T-helper 2 cell treated with Interferon-gamma antibody and Interleukin-4, amounts not matched to agents 100 ng/mL and 5 ng/mL, for 36 hours (primary cell): ENCODE measurements at regions not wholly inside any gene's neighbourhood (a gene's known extent, or its start where the extent isn't known, plus 50 kb on each side); places are given as distances from the start of the nearest gene placed in this dataset.
"Not testable (repeated sequence)": the region's sequence is repeated elsewhere in the genome, so short reads cannot be mapped to it uniquely, and the experiment has no call there.

ENCODE experiments used
- intact Hi-C: fragments of 100-400 bp; cut with micrococcal nuclease; formaldehyde crosslinking; loops from one replicate; pipeline ENCODE4 v1.15.1; 2023

DNA sequence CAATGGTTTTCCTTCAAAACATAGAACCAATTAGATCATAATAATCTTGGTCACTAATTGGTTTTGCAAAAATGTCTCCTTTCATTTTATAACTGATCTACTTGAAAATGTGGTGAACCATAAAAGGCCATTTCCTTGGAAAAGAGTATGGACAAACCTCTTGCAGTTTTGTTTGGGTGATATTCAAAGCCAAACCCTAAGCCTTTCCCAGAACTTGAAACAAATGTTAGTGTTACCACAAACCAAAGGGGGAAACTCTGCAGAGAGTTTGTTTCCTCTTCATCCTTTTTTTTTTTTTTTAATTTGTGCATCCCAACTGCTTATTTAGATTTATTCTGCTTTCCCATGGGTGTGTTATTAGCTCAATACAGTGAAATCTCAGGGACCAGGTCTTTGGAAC, 204.4 kb upstream of the ADAMTSL1 start:
- intact Hi-C loops: no loop called here

DNA sequence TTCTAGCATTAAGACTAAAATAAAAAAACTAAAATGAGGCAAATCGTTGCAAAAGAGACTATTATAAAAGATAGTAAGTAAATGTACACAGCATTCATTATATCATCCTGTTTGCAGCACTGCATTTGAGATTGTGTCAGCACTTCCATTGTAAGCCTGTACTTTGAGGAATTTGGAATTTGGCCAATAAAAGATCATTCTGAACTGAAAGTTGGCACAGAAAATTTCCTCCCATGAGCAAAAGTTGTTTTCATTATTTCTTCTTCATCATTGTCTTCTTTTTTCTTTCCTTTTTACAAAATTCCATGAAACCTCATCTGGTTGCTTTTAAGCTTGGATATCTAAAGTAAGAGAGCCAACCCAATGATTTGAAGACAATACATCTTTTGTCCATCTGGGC, 199.3 kb upstream of the ADAMTSL1 start:
- intact Hi-C loops: no loop called here

DNA sequence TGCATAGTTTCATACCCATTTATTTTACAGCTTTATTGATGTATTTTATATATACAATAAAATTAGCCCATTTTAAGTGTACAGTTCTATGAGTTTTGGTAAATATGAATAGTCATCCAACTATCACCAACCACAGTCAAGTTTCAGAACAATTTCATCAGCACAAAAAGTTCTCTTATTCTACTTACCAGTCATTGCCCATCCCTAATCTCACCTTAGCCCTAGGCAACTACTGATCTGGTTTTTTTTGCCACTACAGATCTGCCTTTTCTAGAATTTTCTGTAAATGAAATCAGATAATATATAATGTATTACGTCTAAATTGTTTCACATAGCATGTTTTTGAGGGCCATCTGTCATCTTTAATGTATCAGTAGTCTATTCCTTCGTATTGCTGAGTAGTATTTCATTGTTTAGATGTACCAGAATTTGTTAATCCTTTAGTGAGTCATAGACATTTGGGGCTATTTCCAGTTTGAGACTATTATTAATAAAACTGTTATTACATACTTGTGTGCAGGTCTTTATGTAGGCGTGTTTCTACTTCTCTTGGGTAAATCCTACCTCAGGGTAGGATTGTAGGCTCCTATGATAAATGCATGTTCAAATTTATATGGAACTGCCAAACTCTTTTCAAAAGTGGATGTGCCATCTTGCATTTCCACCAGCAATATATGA, 198.5 kb upstream of the ADAMTSL1 start:
- intact Hi-C loops: no loop called here

DNA sequence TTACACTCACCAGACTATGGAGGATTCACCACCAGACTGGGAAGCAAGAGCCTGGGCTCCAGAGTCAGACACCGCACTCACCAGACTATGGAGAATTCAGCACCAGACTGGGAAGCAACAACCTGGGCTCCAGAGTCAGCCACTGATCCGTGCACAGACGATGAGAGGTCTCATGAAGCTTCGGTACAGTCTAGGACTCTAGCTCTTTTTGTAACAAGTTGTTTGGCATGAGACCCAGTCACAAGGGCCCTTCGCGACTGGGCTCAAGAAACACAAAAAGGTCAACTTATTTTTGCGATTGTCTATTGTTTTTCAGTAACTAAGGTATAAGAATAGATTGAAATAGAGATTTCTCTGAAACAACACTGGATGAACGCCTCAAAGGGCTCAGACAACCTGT, 192.7 kb upstream of the ADAMTSL1 start:
- intact Hi-C loops: no loop called here

DNA sequence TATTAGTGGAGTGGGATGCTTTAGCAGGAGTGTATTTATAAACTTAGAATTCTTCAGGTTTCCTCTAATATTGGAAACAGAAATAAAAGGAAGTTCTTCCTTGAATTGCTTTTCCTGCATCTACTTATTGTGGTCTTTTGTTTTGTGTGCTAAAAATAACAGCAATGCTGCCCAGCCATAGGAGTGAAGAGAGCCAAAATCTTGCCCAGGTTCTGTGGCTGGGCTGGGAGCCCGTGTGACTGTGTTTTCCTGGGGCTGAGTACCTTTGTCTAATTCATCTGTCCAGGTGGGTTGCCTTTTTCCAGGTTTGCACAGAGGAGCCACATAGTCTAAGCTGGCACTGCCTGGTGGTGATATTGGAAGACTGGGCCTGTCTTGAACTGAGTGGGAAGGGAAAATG, 179.7 kb upstream of the ADAMTSL1 start:
- intact Hi-C loops: no loop called here

DNA sequence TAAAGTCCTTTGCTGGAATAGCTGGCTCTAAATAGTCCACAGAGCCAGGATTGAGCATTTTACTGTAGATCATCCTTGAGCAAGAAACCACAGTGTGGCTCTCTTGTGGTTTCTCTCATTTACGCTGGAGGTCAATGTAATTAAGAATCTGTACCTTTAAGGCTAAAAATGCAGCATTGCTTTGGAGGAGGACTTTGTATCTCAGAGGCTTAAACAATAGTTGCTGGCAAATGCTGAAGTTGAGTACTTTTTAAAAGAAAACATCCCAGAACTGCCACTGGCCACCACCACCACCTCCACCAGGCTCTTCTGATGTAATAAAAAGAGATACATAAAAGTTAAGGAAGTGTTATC, 177.3 kb upstream of the ADAMTSL1 start:
- intact Hi-C loops: no loop called here

DNA sequence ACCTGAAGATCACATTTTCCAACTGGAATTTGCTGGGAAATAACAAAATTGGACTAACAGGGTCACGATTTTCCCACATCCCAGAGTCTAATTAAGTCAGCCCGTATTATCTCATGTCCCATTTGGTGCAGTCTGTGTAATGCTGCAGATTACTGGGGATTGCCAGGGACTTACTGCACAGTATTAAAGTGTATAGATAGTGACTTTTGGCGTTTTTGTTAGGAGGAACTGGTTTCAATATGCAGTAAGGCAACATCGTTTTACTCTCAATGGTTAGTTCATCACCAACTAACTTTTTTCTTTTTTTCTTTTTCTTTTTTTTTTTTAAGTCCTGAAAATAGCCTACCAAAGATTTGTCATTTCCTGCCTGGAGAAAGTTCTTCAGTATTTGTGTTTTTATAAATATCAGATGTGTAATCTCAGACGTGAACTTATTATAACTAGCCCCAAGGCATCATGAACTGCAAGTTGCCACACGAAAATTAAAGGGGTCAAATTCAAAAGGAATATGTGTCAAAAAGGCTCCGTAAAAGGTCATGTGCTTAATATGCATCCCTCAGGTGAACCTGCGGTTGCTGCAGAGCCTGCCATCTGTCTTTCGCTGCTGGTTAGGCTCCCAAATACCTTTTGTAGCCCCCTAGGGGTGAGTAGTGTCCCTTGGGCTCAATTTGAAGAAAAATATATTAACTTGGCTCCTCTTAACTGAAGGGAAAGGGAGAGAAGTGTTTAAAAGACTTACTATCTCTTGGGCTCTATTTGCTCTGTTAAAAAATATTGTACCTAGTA, 176.7 kb upstream of the ADAMTSL1 start:
- intact Hi-C loops: no loop called here

DNA sequence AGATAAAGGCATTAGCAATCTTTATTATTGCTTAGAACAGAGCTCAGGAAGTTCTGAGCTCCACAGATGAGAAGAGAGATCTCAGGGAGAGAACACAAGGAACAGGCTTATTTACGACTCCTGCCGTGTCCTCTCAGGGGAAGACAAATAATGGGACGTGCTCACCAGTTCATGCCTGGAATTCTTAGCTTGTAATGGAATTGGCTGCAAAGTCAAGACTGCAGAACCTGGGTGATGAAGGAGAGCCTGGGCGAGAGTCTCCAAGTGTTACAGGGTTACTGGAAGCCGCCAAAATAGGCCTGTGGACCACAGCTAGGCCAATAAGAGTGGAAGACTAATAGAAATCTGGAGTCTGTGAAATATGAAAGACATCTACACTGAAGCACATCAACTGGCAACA, 174.5 kb upstream of the ADAMTSL1 start:
- intact Hi-C loops: no loop called here

DNA sequence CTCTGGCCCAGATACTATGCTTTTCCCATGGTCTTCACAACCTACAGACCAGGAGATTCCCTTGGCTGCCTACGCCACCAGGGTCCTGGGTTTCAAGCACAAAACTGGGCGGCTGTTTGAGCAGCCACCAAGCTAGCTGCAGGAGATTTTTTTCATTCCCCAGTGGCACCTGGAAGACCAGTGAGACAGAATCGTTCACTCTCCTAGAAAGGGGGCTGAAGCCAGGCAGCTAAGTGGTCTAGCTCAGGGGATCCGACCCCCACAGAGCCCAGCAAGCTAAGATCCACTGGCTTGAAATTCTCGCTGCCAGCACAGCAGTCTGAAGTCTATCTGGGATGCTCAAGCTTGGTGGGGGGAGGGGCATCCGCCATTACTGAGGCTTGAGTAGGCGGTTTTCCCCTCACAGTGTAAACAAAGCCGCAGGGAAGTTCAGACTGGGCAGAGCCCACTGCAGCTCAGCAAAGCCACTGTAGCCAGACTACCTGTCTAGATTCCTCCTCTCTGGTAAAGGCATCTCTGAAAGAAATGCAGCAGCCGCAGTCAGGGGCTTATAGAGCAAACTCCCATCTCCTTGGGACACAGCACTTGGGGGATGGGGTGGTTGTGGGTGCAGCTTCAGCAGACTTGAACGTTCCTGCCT, 168.7 kb upstream of the ADAMTSL1 start:
- intact Hi-C loops: not testable (repeated sequence)

DNA sequence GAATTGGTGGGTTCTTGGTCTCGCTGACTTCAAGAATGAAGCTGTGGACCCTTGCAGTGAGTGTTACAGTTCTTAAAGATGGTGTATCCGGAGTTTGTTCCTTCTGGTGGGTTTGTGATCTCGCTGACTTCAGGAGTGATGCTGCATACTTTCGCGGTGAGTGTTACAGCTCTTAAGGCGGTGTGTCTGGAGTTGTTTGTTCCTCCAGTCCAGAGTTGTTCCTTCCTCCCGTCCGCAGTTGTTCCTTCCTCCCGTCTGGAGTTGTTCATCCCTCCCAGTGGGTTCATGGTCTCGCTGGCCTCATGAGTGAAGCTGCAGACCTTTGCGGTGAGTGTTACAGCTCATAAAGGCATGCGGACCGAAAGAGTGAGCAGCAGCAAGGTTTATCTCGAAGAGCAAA, 159.6 kb upstream of the ADAMTSL1 start:
- intact Hi-C loops: no loop called here

DNA sequence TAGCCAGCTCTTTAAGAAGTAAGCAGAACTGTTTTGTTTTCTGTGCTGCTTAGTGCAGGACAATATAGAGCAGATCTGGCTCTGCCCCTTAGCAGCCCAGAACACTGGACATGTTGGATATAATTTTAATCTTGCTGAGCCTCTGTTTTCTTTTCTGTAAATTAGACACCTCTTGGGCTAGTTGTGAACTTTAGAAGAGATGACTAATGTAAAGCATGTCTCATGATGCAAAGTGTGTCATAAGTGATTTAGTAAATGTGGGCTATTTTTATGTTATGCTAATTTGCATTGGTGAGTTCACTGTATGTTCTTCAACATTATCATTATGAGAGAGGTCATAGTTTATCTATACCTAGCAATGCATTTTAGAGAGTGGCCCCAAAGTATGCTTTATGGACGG, 156.1 kb upstream of the ADAMTSL1 start:
- intact Hi-C loops: no loop called here

DNA sequence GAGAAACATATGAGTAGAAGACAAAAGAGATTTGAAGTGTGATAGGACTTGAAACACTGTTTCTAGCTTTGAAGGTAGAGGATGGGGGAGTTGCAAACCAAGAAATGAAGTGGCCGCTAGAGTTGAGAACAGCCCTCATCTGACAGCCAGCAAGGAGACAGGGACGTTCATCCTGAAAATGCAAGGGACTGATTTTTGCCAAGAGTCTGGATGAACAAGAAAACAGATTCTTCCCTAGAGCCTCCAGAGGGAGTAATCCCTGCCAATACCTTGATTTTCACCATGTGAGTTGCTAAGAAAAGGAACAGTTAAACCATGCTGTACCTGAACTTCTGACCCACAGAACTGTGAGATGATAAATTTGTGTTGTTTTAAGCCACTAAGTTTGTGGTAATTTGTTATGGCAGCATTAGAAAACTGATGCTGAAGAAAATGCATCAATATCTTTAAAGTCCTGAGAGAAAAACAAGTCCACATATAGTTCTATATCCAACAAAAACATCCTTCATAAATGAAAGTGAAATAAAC, 154.0 kb upstream of the ADAMTSL1 start:
- intact Hi-C loops: no loop called here

DNA sequence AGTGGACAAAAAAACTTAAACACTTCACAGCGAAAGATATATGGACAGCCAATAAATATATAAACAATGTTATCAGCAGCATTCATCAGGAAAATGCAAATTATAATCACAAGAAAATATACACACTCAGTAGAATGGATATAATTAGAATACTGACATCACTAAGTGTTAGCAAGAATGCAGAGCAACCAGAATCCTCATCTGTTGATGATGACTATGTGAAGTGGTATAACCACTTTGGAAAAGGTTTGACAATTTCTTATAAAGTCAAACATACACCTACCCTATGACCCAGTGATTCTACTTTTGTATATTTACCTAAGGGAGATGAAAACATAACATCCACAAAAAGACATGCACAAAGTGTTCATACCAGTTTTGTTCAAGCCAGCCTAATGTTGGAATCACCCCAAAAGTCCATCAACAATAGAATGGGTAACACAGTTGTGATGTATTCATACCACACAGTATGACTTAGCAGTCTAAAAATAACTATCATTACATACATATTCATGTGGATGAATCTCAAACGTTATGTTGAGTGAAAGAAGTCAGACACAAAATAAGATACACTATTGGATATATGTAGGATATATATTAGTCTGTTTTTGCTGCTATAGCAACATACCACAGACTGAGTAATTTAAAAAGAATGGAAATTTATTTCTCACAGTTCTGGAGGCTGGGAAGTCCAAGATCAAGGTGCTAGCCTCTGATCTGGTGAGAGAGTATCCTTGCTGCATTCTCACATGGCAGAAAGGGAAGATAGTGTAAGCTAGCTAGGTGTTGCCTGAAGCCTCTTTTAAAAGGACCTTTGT, 148.8 kb upstream of the ADAMTSL1 start:
- intact Hi-C loops: no loop called here

DNA sequence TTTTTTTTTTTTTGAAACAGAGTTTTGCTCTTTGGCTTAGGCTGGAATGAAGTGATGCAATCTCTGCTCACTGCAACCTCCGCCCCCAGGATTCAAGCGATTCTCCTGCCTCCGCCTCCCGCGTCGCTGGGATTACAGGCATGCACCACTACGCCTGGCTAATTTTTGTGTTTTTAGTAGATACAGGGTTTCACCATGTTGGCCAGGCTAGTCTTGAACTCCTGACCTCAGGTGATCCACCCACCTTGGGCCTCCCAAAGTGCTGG, 148.3 kb upstream of the ADAMTSL1 start:
- intact Hi-C loops: not testable (repeated sequence)

DNA sequence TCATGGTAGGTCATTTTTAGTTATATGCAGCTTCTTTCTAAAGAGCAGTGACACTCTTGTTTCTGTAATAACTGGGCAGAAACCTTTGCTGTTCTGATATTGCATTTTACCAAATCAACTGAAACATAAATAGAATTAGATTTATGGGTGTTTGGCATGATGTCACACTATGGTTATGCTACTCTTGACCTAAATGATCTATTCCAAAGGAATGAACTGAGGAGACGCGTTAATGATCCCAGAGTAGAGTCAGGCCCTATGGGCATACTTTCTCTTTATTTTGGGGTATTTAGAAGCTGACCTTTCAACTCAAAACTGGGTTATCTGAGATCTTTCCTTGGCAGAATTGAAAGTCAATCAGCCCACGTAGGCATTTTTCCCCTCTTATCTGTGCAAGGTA, 146.8 kb upstream of the ADAMTSL1 start:
- intact Hi-C loops: no loop called here

DNA sequence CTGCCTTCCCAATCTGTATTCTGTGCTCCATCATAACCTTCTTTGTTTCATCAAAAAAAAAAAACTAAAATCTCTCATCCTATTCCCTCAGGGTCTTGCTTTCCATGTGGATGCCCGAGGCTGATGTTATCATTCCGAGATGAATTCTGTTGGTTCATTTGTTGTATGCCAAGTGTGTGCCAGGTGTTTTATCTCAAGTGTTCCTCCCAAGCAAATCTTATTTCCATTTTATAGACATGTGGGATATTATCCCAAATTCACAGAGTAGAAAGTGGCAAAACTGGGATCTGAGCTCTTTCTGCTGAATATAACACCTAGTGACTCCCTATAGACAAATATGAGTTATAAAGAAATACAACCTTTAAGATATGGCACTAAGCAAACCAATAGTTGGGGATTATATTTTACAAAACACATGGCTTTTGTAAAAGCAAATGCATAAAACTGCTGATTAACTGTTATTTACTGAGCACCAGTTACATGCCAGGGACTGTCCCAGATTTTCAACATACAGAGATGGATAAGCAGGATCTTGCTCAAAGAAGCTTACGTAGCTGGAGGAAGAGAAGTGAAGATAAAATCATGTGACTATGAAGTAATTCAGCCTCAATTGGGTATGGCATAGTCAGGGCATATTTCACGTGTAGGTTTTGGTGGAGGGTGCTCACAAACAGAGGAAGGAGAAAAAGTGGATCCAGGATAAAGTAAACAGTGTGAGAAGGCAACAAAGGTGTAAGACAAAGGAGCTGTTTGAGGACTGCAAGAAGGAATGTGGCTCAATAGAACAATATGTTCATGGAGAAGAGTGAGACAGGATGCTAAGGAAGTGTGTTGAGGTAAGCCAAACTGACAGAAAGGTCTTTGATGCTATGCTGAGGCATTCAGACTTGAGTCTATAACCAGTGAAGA, 143.3 kb upstream of the ADAMTSL1 start:
- intact Hi-C loops: no loop called here

DNA sequence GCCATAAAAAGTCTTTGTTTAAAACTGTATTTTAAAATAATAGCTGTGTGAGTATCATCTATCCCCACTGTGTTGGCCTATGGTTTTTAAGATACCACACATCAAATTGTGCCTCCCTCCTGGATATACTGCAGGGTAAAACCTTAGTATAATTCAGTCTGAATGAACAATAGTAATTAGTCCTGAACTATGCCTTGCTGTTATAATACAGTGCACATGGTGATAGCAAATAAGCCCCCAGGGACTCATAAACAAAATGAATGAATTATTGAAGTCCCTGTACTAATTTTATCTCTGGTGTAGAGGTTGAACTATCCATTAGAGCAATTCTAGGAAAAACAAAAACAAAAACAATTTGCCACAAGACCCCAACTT, 142.7 kb upstream of the ADAMTSL1 start:
- intact Hi-C loops: no loop called here

DNA sequence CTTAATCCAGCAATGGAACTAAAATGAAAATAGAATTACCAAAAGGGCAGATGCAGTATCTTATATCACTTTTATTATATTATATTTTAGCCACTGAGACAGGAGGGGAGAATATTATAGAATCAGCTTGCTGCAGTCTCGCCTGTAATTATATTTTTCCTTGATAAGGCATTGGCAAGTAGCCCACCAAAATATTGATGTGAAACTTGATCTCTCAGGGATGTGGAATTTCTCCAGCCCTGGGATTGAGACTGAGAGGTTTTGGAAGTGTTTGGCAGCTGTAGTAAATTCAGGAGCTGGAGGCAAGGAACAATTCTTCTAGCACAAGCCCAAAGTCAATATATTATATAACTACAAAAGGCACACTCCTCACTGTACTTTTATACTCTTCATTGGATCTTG, 142.1 kb upstream of the ADAMTSL1 start:
- intact Hi-C loops: no loop called here

DNA sequence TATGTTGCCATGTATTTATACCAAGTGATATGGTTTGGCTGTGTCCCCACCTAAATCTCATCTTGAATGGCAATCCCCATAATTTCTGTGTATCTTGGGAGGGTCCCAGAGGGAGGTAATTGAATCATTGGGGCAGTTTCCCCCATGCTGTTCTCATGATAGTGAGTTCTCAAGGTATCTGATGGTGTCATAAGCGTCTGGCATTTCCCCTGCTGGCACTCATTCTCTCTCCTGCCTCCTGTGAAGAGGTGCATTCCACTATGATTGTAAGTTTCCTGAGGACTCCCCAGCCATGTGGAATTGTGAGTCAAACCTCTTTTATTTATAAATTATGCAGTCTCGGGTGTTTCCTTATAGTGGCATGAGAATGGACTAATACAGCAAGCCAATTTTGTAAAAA, 140.8 kb upstream of the ADAMTSL1 start:
- intact Hi-C loops: no loop called here

DNA sequence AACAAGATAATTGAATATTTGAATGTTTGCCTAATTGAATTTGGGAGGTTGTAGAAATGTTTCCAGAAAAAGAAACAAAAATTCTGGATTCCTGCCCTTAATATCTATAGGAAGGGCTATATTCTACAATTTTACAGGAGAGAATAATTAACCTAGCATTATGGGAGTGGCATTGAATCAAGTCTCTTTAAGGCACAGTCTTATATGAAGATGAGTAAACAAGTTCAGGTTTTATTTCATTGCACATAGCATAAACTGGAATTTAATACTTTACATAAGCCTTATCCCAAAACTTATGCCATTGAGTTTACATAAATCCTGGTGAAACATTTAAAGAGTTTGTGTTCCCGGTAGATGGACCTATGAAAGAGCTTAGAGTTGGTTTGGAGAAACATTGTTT, 138.1 kb upstream of the ADAMTSL1 start:
- intact Hi-C loops: no loop called here

DNA sequence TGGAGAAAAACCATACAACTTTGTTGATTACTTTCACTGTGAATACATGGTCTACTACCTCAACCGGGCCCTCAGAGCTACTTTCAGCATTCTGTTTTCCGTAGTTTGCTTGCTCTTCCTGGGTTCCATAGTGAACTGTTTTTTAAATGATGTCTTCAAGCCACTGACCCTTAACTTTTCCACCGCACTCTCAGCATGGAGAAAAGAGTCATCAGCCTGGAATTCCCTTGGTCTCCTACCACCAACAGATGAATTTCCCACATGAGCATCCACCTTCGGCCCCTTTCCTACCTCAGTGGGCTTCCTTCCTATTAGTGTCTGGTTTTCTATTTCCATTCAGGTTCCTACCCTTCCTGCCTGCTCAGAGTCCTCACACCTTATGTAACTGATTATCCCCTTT, 135.9 kb upstream of the ADAMTSL1 start:
- intact Hi-C loops: no loop called here
